Pancreas (tissue), 10 donors: ENCODE measurements at regions not wholly inside any gene's neighbourhood (a gene's known extent, or its start where the extent isn't known, plus 50 kb on each side); places are given as distances from the start of the nearest gene placed in this dataset.

ENCODE experiments used
- ATAC-seq, 4 donors: fragments of 200-7000 bp; cut with Tn5 transposase; one replicate each; pipeline versions ENCODE4 v1.8.0 to v1.9.1; 2020; ENCODE audit warnings: mild to moderate bottlenecking in 4 of 4, moderate library complexity in 4 of 4
- DNase-seq, 6 donors: peaks; one replicate each; pipeline ENCODE4 v3.0.0-alpha.2; 2020
- FAIRE-seq: peaks from 2 replicates; lab custom pipeline; 2012; peaks lifted over from hg19 to GRCh38; lab: Jason Lieb, UNC
- H3K27ac ChIP-seq, 4 donors: fragments of 200-600 bp; sonication (generic); 1 replicate in 3 of 4; 2 replicates in 1 of 4; pipeline versions ENCODE4 v1.5.0 to v1.8.0; 2020
- H3K27me3 ChIP-seq, 4 donors: fragments of 200-600 bp; one replicate each; pipeline ENCODE4 v1.8.0; 2021
- H3K36me3 ChIP-seq, 3 donors: fragments of 200-600 bp; sonication (generic) in 1 of 3; one replicate each; pipeline versions ENCODE4 v1.5.0 to v1.8.0; 2020 to 2021
- H3K4me1 ChIP-seq, 3 donors: fragments of 200-600 bp; one replicate each; pipeline ENCODE4 v1.8.0; 2021
- H3K4me3 ChIP-seq, 4 donors: fragments of 200-600 bp; sonication (generic) in 2 of 4; one replicate each; pipeline versions ENCODE4 v1.5.0 to v1.8.0; 2020 to 2021
- H3K9me3 ChIP-seq, 4 donors: fragments of 200-600 bp; one replicate each; pipeline ENCODE4 v1.8.0; 2021
- WGBS, 2 donors: extraction: QIAGEN DNeasy Blood & Tissue Kit; methylation state at CpG; one replicate each; pipeline ENCODE4 v1.1.7; 2013; 5-methylcytosine and 5-hydroxymethylcytosine counted together
- intact Hi-C, 3 donors: fragments of 100-400 bp; cut with DNase I; formaldehyde crosslinking; loops; one replicate each; pipeline versions ENCODE4 v1.11.1 to v1.14.2; 2022
- TF ChIP-seq, protein P1 (sequence below), 4 donors: fragments of 200-600 bp; sonication (generic) in 3 of 4; IDR thresholded peaks; one replicate each; pipeline versions ENCODE4 v1.5.0 to v1.8.0; 2021; ENCODE audit warnings: antibody characterized with exemption in 4 of 4
- donor health status: healthy with polysubstance abuse.
- donor health status: DM: no; HTN: no; CAD: no; lungs with moderate emphysema.
- donor health status: DM: no; HTN: no; CAD: no.
- donor health status: control.
- donor health status: control.
- donor health status: Bipolar disorder and iron deficiency.
- donor health status: DM: yes; HTN: yes; CAD: no.
- donor health status: DM: no; HTN: no; CAD: no.
- donor health status: DM: no; HTN: no; CAD: no.
- donor health status: DM: yes; HTN: yes; CAD: no.

- ATAC-seq (no peak), DNase-seq (no peak), FAIRE-seq (no peak)
- no peaks in the 10 kb centered on the region for H3K9me3 ChIP-seq
- TF ChIP-seq, protein P1, sequence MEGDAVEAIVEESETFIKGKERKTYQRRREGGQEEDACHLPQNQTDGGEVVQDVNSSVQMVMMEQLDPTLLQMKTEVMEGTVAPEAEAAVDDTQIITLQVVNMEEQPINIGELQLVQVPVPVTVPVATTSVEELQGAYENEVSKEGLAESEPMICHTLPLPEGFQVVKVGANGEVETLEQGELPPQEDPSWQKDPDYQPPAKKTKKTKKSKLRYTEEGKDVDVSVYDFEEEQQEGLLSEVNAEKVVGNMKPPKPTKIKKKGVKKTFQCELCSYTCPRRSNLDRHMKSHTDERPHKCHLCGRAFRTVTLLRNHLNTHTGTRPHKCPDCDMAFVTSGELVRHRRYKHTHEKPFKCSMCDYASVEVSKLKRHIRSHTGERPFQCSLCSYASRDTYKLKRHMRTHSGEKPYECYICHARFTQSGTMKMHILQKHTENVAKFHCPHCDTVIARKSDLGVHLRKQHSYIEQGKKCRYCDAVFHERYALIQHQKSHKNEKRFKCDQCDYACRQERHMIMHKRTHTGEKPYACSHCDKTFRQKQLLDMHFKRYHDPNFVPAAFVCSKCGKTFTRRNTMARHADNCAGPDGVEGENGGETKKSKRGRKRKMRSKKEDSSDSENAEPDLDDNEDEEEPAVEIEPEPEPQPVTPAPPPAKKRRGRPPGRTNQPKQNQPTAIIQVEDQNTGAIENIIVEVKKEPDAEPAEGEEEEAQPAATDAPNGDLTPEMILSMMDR (IDR thresholded peaks at IDR 0.05): no peak
- intact Hi-C loops: no loop called here
- no peaks in the 10 kb centered on the region for H3K27me3 ChIP-seq
- no peaks in the 10 kb centered on the region for H3K36me3 ChIP-seq
- no peaks in the 10 kb centered on the region for H3K4me1 ChIP-seq
- H3K4me3 ChIP-seq: no peak overlapping the region
- no peak overlapping the region for H3K27ac ChIP-seq
- 58 to 60% methylated on average over 6 of the region's 6 CpGs for WGBS, 2 donors
These were observed 316.5 kb downstream of the DIRAS2 start for GRCh38 chr9:90325913-90326653.

GRCh38 chr9:90330231-90330630 is 312.4 kb downstream of the DIRAS2 start:
- Histone ChIP-seq H3K9me3 (no peaks in the 10 kb centered on the region), H3K27ac (no peak overlapping the region), H3K4me1 (no peaks in the 10 kb centered on the region), H3K4me3 (no peak overlapping the region), H3K36me3 (no peaks in the 10 kb centered on the region), H3K27me3 (no peaks in the 10 kb centered on the region)
- ATAC-seq (no peak), FAIRE-seq (no peak), DNase-seq (no peak)
- 89 to 96% methylated on average over 3 of the region's 3 CpGs for WGBS, 2 donors
- TF ChIP-seq, protein P1 (IDR thresholded peaks at IDR 0.05): no peak
- intact Hi-C loops: no loop called here

DNA sequence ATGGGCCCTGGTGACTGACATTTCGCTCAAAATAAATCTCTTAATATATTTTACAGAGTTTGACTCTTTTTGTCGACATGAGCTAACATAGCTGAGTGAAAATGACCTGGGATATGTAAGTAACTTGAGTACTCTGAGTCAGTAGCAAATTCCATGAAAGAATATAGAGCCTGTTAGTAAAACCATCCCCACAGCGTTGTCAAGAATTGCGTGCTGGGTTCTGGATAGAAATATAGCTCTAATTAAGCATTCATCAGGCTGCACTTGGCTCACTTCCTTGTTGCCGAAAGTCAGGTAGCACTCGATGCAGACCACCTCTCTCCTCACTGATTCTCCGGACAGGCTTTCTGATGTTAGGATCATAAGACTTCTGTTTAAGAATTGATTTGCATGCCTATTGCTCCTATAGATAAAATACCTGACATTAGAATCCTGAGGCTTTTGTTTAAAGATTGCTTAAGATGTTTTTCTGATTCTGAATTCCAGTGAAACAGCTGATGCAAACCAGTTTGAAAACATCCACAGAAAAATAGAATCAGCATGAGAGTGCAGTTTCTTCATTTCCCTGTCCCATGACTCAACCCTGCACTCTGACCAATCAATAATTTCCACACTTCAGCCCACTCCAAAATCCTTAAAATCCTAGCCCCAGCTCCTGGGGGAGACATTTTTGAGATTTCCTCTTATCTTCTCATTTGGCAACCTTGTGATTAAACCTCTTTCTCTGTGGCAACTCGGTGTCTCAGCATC is 310.6 kb downstream of the DIRAS2 start:
- Histone ChIP-seq H3K9me3 (no peaks in the 10 kb centered on the region), H3K27ac (no peak overlapping the region), H3K4me3 (no peak overlapping the region), H3K36me3 (no peaks in the 10 kb centered on the region), H3K27me3 (no peaks in the 10 kb centered on the region), H3K4me1 (no peaks in the 10 kb centered on the region)
- 58 to 64% methylated on average over 8 of the region's 8 CpGs for WGBS, 2 donors
- TF ChIP-seq, protein P1 (IDR thresholded peaks at IDR 0.05): no peak
- DNase-seq: no peak
- no peak for FAIRE-seq
- ATAC-seq: peak in 1 of 4 donors; percentile 34
- intact Hi-C loops: no loop called here

DNA sequence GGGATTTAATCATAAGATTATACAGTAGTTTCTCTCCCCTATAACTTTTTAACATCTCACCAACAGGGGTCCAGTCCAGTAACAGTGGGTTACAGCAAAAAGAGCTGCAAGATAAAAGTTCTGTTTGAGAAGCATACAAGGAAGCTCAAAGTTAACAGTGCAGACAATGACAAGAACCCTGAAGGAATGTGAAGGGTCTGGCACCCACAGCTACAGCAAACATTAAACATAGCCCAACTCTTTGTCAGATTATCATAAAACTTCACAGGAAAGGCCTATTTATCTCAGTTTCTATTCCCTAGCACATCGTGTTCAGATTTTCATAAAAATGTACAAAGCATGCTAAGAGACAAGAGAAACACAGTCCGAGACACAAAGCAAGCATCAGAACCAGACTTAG is 309.4 kb downstream of the DIRAS2 start:
- Histone ChIP-seq H3K9me3 (no peaks in the 10 kb centered on the region), H3K4me1 (no peaks in the 10 kb centered on the region), H3K27me3 (no peaks in the 10 kb centered on the region), H3K4me3 (no peak overlapping the region), H3K36me3 (no peaks in the 10 kb centered on the region), H3K27ac (no peak overlapping the region)
- intact Hi-C loops: no loop called here
- TF ChIP-seq, protein P1 (IDR thresholded peaks at IDR 0.05): no peak
- DNase-seq (no peak), ATAC-seq (no peak), FAIRE-seq (no peak)
- 65 to 66% methylated on average over 2 of the region's 2 CpGs for WGBS, 2 donors

DNA sequence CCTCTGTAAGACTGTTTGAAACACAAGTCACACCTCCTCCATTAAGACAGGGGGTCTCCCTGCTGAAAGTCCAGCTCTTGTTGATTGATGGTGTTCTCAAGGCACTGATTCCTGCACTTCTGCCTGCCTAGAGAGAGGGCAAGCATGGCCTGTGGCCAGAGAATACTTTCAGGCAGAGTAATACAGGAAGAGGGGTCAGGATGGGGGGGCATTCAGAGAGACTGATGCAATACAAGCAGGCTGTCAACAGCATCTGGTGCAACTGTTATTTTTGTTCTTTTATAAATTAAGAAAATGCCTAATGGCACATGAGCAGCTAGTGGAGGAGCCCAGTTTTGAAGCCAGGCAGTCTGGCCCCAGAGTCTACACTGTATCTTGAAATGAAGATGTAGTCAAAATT is 302.2 kb downstream of the DIRAS2 start:
- intact Hi-C loops: no loop called here
- no peak for ATAC-seq

More for the DNA sequence above, 302.2 kb downstream of the DIRAS2 start:
- H3K27me3 ChIP-seq: no peaks in the 10 kb centered on the region
- TF ChIP-seq, protein P1 (IDR thresholded peaks at IDR 0.05): no peak
- no peak for DNase-seq
- no peak overlapping the region for H3K4me3 ChIP-seq
- no peaks in the 10 kb centered on the region for H3K9me3 ChIP-seq
- H3K27ac ChIP-seq: no peak overlapping the region
- no peaks in the 10 kb centered on the region for H3K4me1 ChIP-seq
- no peak for FAIRE-seq
- H3K36me3 ChIP-seq: no peaks in the 10 kb centered on the region
